HL-60 (cell line): ENCODE measurements at regions not wholly inside any gene's neighbourhood (a gene's known extent, or its start where the extent isn't known, plus 50 kb on each side); places are given as distances from the start of the nearest gene placed in this dataset.

ENCODE experiments used
- DNase-seq, 2 experiments: peaks; one replicate each; pipeline ENCODE4 v3.0.0-alpha.2; 2010 to 2020; ENCODE audit warnings: low read depth in 1 of 2, low spot score in 1 of 2
- H3K27ac ChIP-seq: fragments of 250-450 bp; sonication (Bioruptor Pico); replicated peaks from 2 replicates; pipeline ENCODE4 v1.5.1; 2020; ENCODE audit warnings: mild to moderate bottlenecking, moderate library complexity
- H3K27me3 ChIP-seq: fragments of 250-450 bp; sonication (Bioruptor Pico); 2 replicates; pipeline ENCODE4 v1.5.1; 2021; ENCODE audit warnings: mild to moderate bottlenecking, moderate library complexity; ENCODE audit not compliant: insufficient read depth, poor library complexity, severe bottlenecking
- H3K4me3 ChIP-seq: replicated peaks from 2 replicates; pipeline ENCODE4 v1.5.1; 2011; ENCODE audit warnings: mild to moderate bottlenecking, control low read depth, low read length; ENCODE audit not compliant: insufficient read depth
- GABPA ChIP-seq: IDR thresholded peaks from 2 replicates; pipeline ENCODE4 v1.6.1; 2012; ENCODE audit warnings: low read depth
- POLR2AphosphoS5 ChIP-seq: IDR thresholded peaks from 2 replicates; pipeline ENCODE4 v1.6.1; 2012; ENCODE audit warnings: low read depth
- SPI1 ChIP-seq: IDR thresholded peaks from 2 replicates; pipeline ENCODE4 v1.6.1; 2012; ENCODE audit warnings: low read depth, mild to moderate bottlenecking, borderline replicate concordance
- TF ChIP-seq, protein P1 (sequence below): IDR thresholded peaks from 2 replicates; pipeline ENCODE4 v1.6.1; 2012; ENCODE audit warnings: low read depth; ENCODE audit not compliant: insufficient replicate concordance
- TF ChIP-seq, protein P2 (sequence below): IDR thresholded peaks from one replicate; pipeline ENCODE4 v1.5.1; 2011; ENCODE audit warnings: low read length, control low read depth, inconsistent platforms; ENCODE audit not compliant: insufficient read depth

DNA sequence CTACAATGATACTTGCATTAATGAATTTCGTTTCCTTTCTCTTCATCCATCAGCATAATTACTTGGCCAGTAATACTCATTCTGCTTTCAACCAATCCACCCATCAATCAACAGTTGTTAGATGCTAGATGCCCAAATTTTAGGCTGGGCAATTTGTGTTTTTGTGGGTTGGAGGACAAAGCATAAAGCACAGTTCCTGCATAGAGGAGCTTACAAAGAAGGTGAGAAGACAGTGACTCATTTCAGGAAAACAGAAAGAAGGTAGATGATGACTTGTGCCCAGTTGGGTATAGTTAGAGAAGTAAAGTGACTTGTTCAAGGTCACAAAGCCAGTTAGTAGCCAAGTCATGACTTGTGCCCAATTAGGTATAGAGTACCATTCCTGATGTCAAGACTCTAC, 1186.8 kb upstream of the CELF4 start:
- DNase-seq, result no peak
- Histone ChIP-seq H3K27ac (no peak overlapping the region), H3K4me3 (no peak overlapping the region), H3K27me3 (no peaks in the 10 kb centered on the region)
- TF ChIP-seq, protein P1, sequence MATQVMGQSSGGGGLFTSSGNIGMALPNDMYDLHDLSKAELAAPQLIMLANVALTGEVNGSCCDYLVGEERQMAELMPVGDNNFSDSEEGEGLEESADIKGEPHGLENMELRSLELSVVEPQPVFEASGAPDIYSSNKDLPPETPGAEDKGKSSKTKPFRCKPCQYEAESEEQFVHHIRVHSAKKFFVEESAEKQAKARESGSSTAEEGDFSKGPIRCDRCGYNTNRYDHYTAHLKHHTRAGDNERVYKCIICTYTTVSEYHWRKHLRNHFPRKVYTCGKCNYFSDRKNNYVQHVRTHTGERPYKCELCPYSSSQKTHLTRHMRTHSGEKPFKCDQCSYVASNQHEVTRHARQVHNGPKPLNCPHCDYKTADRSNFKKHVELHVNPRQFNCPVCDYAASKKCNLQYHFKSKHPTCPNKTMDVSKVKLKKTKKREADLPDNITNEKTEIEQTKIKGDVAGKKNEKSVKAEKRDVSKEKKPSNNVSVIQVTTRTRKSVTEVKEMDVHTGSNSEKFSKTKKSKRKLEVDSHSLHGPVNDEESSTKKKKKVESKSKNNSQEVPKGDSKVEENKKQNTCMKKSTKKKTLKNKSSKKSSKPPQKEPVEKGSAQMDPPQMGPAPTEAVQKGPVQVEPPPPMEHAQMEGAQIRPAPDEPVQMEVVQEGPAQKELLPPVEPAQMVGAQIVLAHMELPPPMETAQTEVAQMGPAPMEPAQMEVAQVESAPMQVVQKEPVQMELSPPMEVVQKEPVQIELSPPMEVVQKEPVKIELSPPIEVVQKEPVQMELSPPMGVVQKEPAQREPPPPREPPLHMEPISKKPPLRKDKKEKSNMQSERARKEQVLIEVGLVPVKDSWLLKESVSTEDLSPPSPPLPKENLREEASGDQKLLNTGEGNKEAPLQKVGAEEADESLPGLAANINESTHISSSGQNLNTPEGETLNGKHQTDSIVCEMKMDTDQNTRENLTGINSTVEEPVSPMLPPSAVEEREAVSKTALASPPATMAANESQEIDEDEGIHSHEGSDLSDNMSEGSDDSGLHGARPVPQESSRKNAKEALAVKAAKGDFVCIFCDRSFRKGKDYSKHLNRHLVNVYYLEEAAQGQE, result no peak
- TF ChIP-seq POLR2AphosphoS5, result no peak
- TF ChIP-seq, protein P2, sequence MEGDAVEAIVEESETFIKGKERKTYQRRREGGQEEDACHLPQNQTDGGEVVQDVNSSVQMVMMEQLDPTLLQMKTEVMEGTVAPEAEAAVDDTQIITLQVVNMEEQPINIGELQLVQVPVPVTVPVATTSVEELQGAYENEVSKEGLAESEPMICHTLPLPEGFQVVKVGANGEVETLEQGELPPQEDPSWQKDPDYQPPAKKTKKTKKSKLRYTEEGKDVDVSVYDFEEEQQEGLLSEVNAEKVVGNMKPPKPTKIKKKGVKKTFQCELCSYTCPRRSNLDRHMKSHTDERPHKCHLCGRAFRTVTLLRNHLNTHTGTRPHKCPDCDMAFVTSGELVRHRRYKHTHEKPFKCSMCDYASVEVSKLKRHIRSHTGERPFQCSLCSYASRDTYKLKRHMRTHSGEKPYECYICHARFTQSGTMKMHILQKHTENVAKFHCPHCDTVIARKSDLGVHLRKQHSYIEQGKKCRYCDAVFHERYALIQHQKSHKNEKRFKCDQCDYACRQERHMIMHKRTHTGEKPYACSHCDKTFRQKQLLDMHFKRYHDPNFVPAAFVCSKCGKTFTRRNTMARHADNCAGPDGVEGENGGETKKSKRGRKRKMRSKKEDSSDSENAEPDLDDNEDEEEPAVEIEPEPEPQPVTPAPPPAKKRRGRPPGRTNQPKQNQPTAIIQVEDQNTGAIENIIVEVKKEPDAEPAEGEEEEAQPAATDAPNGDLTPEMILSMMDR, result no peak
- no peak for TF ChIP-seq GABPA
- TF ChIP-seq SPI1, result no peak

DNA sequence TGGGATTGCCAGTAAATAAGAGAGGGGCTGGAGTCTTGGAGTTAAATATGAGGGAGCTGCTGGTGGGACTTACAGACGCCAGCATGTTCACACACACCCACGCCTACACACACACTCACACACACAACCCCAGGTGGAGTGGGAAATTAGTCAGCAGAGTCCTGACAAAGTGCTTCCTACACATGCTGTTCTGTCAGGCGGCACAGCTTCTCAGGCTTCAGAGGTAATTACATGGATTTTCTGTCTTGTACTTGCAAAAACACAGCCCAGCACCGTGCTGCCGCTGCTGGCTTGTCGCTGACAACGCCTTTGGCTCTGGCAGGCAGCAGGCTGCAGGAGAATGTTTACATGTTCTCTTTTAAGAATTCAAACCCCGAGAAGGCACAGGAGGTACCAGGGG, 1186.3 kb upstream of the CELF4 start:
- no peaks in the 10 kb centered on the region for H3K27me3 ChIP-seq
- no peak for TF ChIP-seq GABPA
- TF ChIP-seq, protein P1, result no peak
- TF ChIP-seq SPI1, result no peak
- TF ChIP-seq POLR2AphosphoS5, result no peak
- TF ChIP-seq, protein P2, result no peak
- no peak overlapping the region for H3K4me3 ChIP-seq
- no peak for DNase-seq
- no peak overlapping the region for H3K27ac ChIP-seq

DNA sequence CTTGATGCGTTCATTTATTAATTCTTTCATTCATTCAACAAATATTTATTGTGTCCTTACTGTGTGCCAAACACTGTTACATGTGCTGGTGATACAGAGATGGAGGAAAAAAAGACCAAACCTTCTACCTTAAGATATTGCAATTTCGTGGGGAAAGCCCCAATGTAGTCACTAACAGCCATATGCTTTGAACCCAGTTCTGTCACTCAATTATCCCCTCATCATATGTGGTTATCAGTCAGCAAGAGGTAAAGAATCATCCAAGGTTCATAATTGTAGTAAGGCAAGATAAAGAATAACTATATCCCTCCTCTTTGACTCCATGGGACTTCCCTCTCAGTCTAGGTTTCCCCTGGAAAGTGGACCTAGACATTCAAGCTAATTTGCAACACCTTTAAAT, 1185.6 kb upstream of the CELF4 start:
- TF ChIP-seq, protein P1, result no peak
- TF ChIP-seq, protein P2, result no peak
- TF ChIP-seq GABPA, result no peak
- H3K27me3 ChIP-seq, result no peaks in the 10 kb centered on the region
- H3K27ac ChIP-seq, result no peak overlapping the region
- H3K4me3 ChIP-seq, result no peak overlapping the region
- DNase-seq, result no peak
